Esophagus squamous epithelium (tissue), 4 donors: ENCODE measurements at regions not wholly inside any gene's neighbourhood (a gene's known extent, or its start where the extent isn't known, plus 50 kb on each side); places are given as distances from the start of the nearest gene placed in this dataset.

Experiments used
- POLR2A ChIP-seq, 4 donors: fragments of 450-650 bp; IDR thresholded peaks; one replicate each; pipeline ENCODE4 v1.6.1; 2017; ENCODE audit warnings: antibody characterized with exemption in 4 of 4, mild to moderate bottlenecking in 4 of 4, moderate library complexity in 3 of 4
- TF ChIP-seq, protein P1 (sequence below), 6 experiments: fragments of 450-650 bp in 4 of 6; fragments of 200-600 bp in 2 of 6; sonication (generic) in 2 of 6; IDR thresholded peaks; one replicate each; pipeline ENCODE4 v1.5.1; 2016 to 2019; ENCODE audit warnings: antibody characterized with exemption in 6 of 6, mild to moderate bottlenecking in 4 of 6, moderate library complexity in 4 of 6

DNA sequence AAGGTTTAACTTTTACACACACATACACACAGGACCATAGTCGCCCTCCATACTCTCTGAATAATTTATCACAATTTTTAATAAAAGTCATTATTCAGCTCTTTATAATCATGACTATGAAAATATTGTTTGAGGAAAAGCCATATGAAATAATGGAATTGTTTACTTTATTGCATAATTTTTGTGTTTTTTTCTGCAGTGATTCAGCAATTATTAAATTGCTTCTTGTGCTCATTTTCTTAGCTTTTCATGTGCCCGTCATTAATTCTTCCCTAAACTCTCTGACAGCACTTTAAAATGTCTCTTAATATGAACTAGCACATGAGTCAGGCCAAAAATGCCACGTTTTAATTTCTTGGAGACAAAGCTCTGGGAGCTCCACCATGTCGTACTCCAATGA is 77.5 kb upstream of the ALX4 start:
- no peak for TF ChIP-seq POLR2A (IDR thresholded peaks at IDR 0.05)
- TF ChIP-seq, protein P1, sequence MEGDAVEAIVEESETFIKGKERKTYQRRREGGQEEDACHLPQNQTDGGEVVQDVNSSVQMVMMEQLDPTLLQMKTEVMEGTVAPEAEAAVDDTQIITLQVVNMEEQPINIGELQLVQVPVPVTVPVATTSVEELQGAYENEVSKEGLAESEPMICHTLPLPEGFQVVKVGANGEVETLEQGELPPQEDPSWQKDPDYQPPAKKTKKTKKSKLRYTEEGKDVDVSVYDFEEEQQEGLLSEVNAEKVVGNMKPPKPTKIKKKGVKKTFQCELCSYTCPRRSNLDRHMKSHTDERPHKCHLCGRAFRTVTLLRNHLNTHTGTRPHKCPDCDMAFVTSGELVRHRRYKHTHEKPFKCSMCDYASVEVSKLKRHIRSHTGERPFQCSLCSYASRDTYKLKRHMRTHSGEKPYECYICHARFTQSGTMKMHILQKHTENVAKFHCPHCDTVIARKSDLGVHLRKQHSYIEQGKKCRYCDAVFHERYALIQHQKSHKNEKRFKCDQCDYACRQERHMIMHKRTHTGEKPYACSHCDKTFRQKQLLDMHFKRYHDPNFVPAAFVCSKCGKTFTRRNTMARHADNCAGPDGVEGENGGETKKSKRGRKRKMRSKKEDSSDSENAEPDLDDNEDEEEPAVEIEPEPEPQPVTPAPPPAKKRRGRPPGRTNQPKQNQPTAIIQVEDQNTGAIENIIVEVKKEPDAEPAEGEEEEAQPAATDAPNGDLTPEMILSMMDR (IDR thresholded peaks at IDR 0.05), result no peak
